Smooth muscle cell (in vitro differentiated cells): ENCODE measurements at regions not wholly inside any gene's neighbourhood (a gene's known extent, or its start where the extent isn't known, plus 50 kb on each side); places are given as distances from the start of the nearest gene placed in this dataset.

Source experiments
- DNase-seq: peaks from one replicate; lab custom pipeline; 2025; ENCODE audit not compliant: unreplicated experiment; lab: John Stamatoyannopoulos, UW
- H2AFZ ChIP-seq: fragments of 200-600 bp; sonication (generic); 2 replicates; pipeline ENCODE4 v1.6.0; 2016; ENCODE audit warnings: antibody characterized with exemption, low read depth, mild to moderate bottlenecking
- H3F3A ChIP-seq: fragments of 200-600 bp; sonication (generic); 2 replicates; pipeline ENCODE4 v1.6.0; 2017; ENCODE audit warnings: antibody characterized with exemption, low read depth
- H3K27ac ChIP-seq: fragments of 200-600 bp; sonication (generic); 2 replicates; pipeline ENCODE4 v1.5.1; 2016; ENCODE audit warnings: low read depth, mild to moderate bottlenecking
- H3K27me3 ChIP-seq: fragments of 200-600 bp; sonication (generic); 2 replicates; pipeline ENCODE4 v1.6.1; 2016; ENCODE audit warnings: low read depth, mild to moderate bottlenecking
- H3K36me3 ChIP-seq: fragments of 200-600 bp; sonication (generic); 2 replicates; pipeline ENCODE4 v1.5.1; 2016; ENCODE audit warnings: low read depth
- H3K4me1 ChIP-seq: fragments of 200-600 bp; sonication (generic); 2 replicates; pipeline ENCODE4 v1.5.1; 2016; ENCODE audit warnings: low read depth
- H3K4me2 ChIP-seq: fragments of 200-600 bp; sonication (generic); 2 replicates; pipeline ENCODE4 v1.6.0; 2016; ENCODE audit warnings: mild to moderate bottlenecking
- H3K4me3 ChIP-seq: fragments of 200-600 bp; sonication (generic); 2 replicates; pipeline ENCODE4 v1.5.1; 2016; ENCODE audit warnings: mild to moderate bottlenecking
- H3K79me2 ChIP-seq: fragments of 200-600 bp; sonication (generic); 2 replicates; pipeline ENCODE4 v1.6.0; 2016; ENCODE audit warnings: low read depth, mild to moderate bottlenecking
- H3K9ac ChIP-seq: fragments of 200-600 bp; sonication (generic); 2 replicates; pipeline ENCODE4 v1.6.0; 2016; ENCODE audit warnings: low read depth
- H3K9me3 ChIP-seq: fragments of 200-600 bp; sonication (generic); replicated peaks from 2 replicates; pipeline ENCODE4 v1.5.1; 2016; ENCODE audit warnings: low read depth
- H4K20me1 ChIP-seq: fragments of 200-600 bp; sonication (generic); 2 replicates; pipeline ENCODE4 v1.6.0; 2016; ENCODE audit warnings: low read depth
- CTCF ChIP-seq: fragments of 200-600 bp; sonication (generic); IDR thresholded peaks from 2 replicates; pipeline ENCODE4 v1.5.1; 2017; ENCODE audit warnings: borderline replicate concordance, mild to moderate bottlenecking, antibody characterized with exemption; ENCODE audit not compliant: insufficient read depth, poor library complexity, severe bottlenecking
- WGBS: methylation state at CpG from one replicate; pipeline ENCODE4 v1.1.7; 2016; ENCODE audit warnings: low lambda C conversion rate; 5-methylcytosine and 5-hydroxymethylcytosine counted together

GRCh38 chr5:171661143-171661542 lies 124.5 kb upstream of the SMIM23 start:
- Histone ChIP-seq H3K79me2 (no peaks in the 10 kb centered on the region), H3K4me3 (no peak overlapping the region), H3K9ac (no peak overlapping the region), H3K27me3 (no peaks in the 10 kb centered on the region), H3K27ac (no peak overlapping the region), H3F3A (no peaks in the 10 kb centered on the region), H3K36me3 (no peaks in the 10 kb centered on the region), H3K4me1 (no peaks in the 10 kb centered on the region), H3K9me3 (no peaks in the 10 kb centered on the region), H3K4me2 (no peak overlapping the region), H4K20me1 (no peaks in the 10 kb centered on the region), H2AFZ (no peak overlapping the region)
- no peak for TF ChIP-seq CTCF
- 83% methylated on average over 2 of the region's 2 CpGs for WGBS
- no peak for DNase-seq

- Histone ChIP-seq H3K4me1 (peaks cover 12% of the 10 kb centered on the region), H3K79me2 (no peaks in the 10 kb centered on the region), H3K9ac (no peak overlapping the region), H3K9me3 (no peaks in the 10 kb centered on the region), H2AFZ (no peak overlapping the region), H3K27ac (no peak overlapping the region), H4K20me1 (no peaks in the 10 kb centered on the region), H3K27me3 (no peaks in the 10 kb centered on the region), H3F3A (no peaks in the 10 kb centered on the region), H3K4me3 (no peak overlapping the region), H3K36me3 (no peaks in the 10 kb centered on the region), H3K4me2 (no peak overlapping the region)
- no peak for TF ChIP-seq CTCF
- DNase-seq, result no peak
- 95% methylated on average over 9 of the region's 9 CpGs for WGBS
Observed at GRCh38 chr5:171663311-171664085, 122.1 kb upstream of the SMIM23 start.

- Histone ChIP-seq H3K79me2 (no peaks in the 10 kb centered on the region), H3K4me1 (peaks cover 12% of the 10 kb centered on the region), H3K9me3 (no peaks in the 10 kb centered on the region), H3K9ac (no peak overlapping the region), H3K36me3 (no peaks in the 10 kb centered on the region), H3K4me2 (no peak overlapping the region), H2AFZ (no peak overlapping the region), H3F3A (no peaks in the 10 kb centered on the region), H4K20me1 (no peaks in the 10 kb centered on the region), H3K27ac (no peak overlapping the region), H3K4me3 (no peak overlapping the region), H3K27me3 (no peaks in the 10 kb centered on the region)
- DNase-seq, result no peak
- 67% methylated on average over 4 of the region's 4 CpGs for WGBS
- TF ChIP-seq CTCF, result no peak
Observed at GRCh38 chr5:171664489-171664888, 121.1 kb upstream of the SMIM23 start.

GRCh38 chr5:171666815-171667214 lies 118.8 kb upstream of the SMIM23 start:
- no peaks in the 10 kb centered on the region for H3K27me3 ChIP-seq
- H2AFZ ChIP-seq, result no peak overlapping the region
- no peaks in the 10 kb centered on the region for H3K36me3 ChIP-seq
- no peak for DNase-seq
- H3K27ac ChIP-seq, result no peak overlapping the region
- TF ChIP-seq CTCF, result no peak
- peaks cover 12% of the 10 kb centered on the region for H3K4me1 ChIP-seq
- no peaks in the 10 kb centered on the region for H3K9me3 ChIP-seq
- no peaks in the 10 kb centered on the region for H4K20me1 ChIP-seq
- no peaks in the 10 kb centered on the region for H3F3A ChIP-seq
- H3K9ac ChIP-seq, result no peak overlapping the region
- WGBS, result 93% methylated on average over 10 of the region's 10 CpGs
- no peak overlapping the region for H3K4me2 ChIP-seq
- H3K79me2 ChIP-seq, result no peaks in the 10 kb centered on the region
- no peak overlapping the region for H3K4me3 ChIP-seq
